Effector memory CD4-positive, alpha-beta T cell (primary cell): ENCODE measurements at regions not wholly inside any gene's neighbourhood (a gene's known extent, or its start where the extent isn't known, plus 50 kb on each side); places are given as distances from the start of the nearest gene placed in this dataset.

ENCODE experiments used
- DNase-seq, 3 donors: peaks; one replicate each; pipeline ENCODE4 v3.0.0-alpha.2; 2020
- H3K27ac ChIP-seq: 2 replicates; pipeline ENCODE4 v1.7.0; 2013; ENCODE audit warnings: mild to moderate bottlenecking, low read length, moderate library complexity; ENCODE audit not compliant: insufficient read depth, poor library complexity, severe bottlenecking
- H3K27me3 ChIP-seq: replicated peaks from 2 replicates; pipeline ENCODE4 v1.7.0; 2013; ENCODE audit warnings: mild to moderate bottlenecking, low read length; ENCODE audit not compliant: insufficient read depth, control insufficient read depth, poor library complexity, severe bottlenecking
- H3K36me3 ChIP-seq: 2 replicates; pipeline ENCODE4 v1.7.0; 2013; ENCODE audit warnings: mild to moderate bottlenecking, low read length, moderate library complexity; ENCODE audit not compliant: control insufficient read depth, insufficient read depth
- H3K4me1 ChIP-seq: 2 replicates; pipeline ENCODE4 v1.7.0; 2013; ENCODE audit warnings: low read length, mild to moderate bottlenecking; ENCODE audit not compliant: control insufficient read depth, insufficient read depth, poor library complexity, severe bottlenecking
- H3K4me3 ChIP-seq: 2 replicates; pipeline ENCODE4 v1.7.0; 2013; ENCODE audit warnings: low read length, low read depth, mild to moderate bottlenecking; ENCODE audit not compliant: insufficient read depth, poor library complexity, severe bottlenecking
- H3K9me3 ChIP-seq: 2 replicates; pipeline ENCODE4 v1.7.0; 2013; ENCODE audit warnings: mild to moderate bottlenecking, low read length, moderate library complexity; ENCODE audit not compliant: control insufficient read depth

GRCh38 chr15:79192462-79193036 is 90.0 kb upstream of the ANKRD34C start:
- Histone ChIP-seq H3K27ac (no peak overlapping the region), H3K9me3 (no peaks in the 10 kb centered on the region), H3K4me1 (no peaks in the 10 kb centered on the region), H3K27me3 (peaks cover 3% of the 10 kb centered on the region), H3K36me3 (no peaks in the 10 kb centered on the region), H3K4me3 (no peak overlapping the region)
- DNase-seq, result no peak

GRCh38 chr15:79190093-79190492 is 92.4 kb upstream of the ANKRD34C start:
- no peak overlapping the region for H3K27ac ChIP-seq
- no peaks in the 10 kb centered on the region for H3K27me3 ChIP-seq
- H3K9me3 ChIP-seq, result no peaks in the 10 kb centered on the region
- no peak overlapping the region for H3K4me3 ChIP-seq
- no peak for DNase-seq
- no peaks in the 10 kb centered on the region for H3K36me3 ChIP-seq
- H3K4me1 ChIP-seq, result no peaks in the 10 kb centered on the region

- no peak for DNase-seq
- H3K36me3 ChIP-seq, result no peaks in the 10 kb centered on the region
- H3K27ac ChIP-seq, result no peak overlapping the region
- no peak overlapping the region for H3K4me3 ChIP-seq
- H3K27me3 ChIP-seq, result no peaks in the 10 kb centered on the region
- H3K4me1 ChIP-seq, result no peaks in the 10 kb centered on the region
- H3K9me3 ChIP-seq, result no peaks in the 10 kb centered on the region
These were observed 95.9 kb upstream of the ANKRD34C start for GRCh38 chr15:79186616-79187015.

GRCh38 chr15:79185199-79185598 is 94.6 kb upstream of the RASGRF1 start:
- Histone ChIP-seq H3K4me1 (no peaks in the 10 kb centered on the region), H3K27ac (no peak overlapping the region), H3K36me3 (no peaks in the 10 kb centered on the region), H3K27me3 (no peaks in the 10 kb centered on the region), H3K9me3 (no peaks in the 10 kb centered on the region), H3K4me3 (no peak overlapping the region)
- no peak for DNase-seq

GRCh38 chr15:79184465-79184892 is 93.9 kb upstream of the RASGRF1 start:
- Histone ChIP-seq H3K4me1 (no peaks in the 10 kb centered on the region), H3K27me3 (no peaks in the 10 kb centered on the region), H3K9me3 (no peaks in the 10 kb centered on the region), H3K36me3 (no peaks in the 10 kb centered on the region), H3K27ac (no peak overlapping the region), H3K4me3 (no peak overlapping the region)
- peak; percentile 8 to 53 (median 23) for DNase-seq

GRCh38 chr15:79180318-79180717 is 89.7 kb upstream of the RASGRF1 start:
- no peaks in the 10 kb centered on the region for H3K4me1 ChIP-seq

GRCh38 chr15:79179597-79179996 is 89.0 kb upstream of the RASGRF1 start:
- DNase-seq, result no peak
- Histone ChIP-seq H3K9me3 (no peaks in the 10 kb centered on the region), H3K4me1 (no peaks in the 10 kb centered on the region), H3K27ac (no peak overlapping the region), H3K36me3 (no peaks in the 10 kb centered on the region), H3K4me3 (no peak overlapping the region), H3K27me3 (peaks cover 3% of the 10 kb centered on the region)

More at GRCh38 chr15:79180318-79180717, 89.7 kb upstream of the RASGRF1 start:
- no peak overlapping the region for H3K4me3 ChIP-seq
- no peaks in the 10 kb centered on the region for H3K9me3 ChIP-seq
- no peak overlapping the region for H3K27ac ChIP-seq
- no peaks in the 10 kb centered on the region for H3K36me3 ChIP-seq
- H3K27me3 ChIP-seq, result no peaks in the 10 kb centered on the region
- no peak for DNase-seq

GRCh38 chr15:79179108-79179561 is 88.6 kb upstream of the RASGRF1 start:
- Histone ChIP-seq H3K4me3 (no peak overlapping the region), H3K36me3 (no peaks in the 10 kb centered on the region), H3K4me1 (no peaks in the 10 kb centered on the region), H3K27ac (no peak overlapping the region), H3K9me3 (no peaks in the 10 kb centered on the region), H3K27me3 (peaks cover 3% of the 10 kb centered on the region)
- DNase-seq, result no peak

GRCh38 chr15:79178594-79178993 is 88.0 kb upstream of the RASGRF1 start:
- Histone ChIP-seq H3K36me3 (no peaks in the 10 kb centered on the region), H3K4me3 (no peak overlapping the region), H3K27ac (no peak overlapping the region), H3K27me3 (peaks cover 3% of the 10 kb centered on the region), H3K4me1 (no peaks in the 10 kb centered on the region), H3K9me3 (no peaks in the 10 kb centered on the region)
- no peak for DNase-seq

GRCh38 chr15:79176151-79176550 is 85.6 kb upstream of the RASGRF1 start:
- Histone ChIP-seq H3K9me3 (no peaks in the 10 kb centered on the region), H3K4me3 (no peak overlapping the region), H3K27me3 (peaks cover 3% of the 10 kb centered on the region), H3K36me3 (no peaks in the 10 kb centered on the region), H3K4me1 (no peaks in the 10 kb centered on the region), H3K27ac (no peak overlapping the region)
- DNase-seq, result no peak
